ENCODE measurements at regions not wholly inside any gene's neighbourhood (a gene's known extent, or its start where the extent isn't known, plus 50 kb on each side); places are given as distances from the start of the nearest gene placed in this dataset.

DNA sequence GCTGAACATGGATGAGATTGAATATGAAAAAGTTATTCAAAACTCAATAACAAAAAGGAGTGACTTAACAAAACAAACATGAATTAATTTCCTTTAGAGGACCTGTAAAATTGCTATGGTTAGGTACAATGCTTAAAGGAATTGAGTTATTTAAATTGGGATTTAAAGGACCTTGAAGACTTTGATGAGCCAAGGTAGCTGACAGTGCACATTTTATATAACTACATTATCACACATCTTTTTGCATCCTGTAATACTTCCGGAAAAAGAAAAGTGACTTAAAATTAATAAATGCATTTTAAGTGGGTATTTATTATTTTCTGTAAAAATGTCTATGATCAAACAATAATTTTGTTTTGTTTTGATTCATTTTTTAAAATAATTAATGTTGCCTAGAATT is 964.8 kb upstream of the SLIT2 start:
- Histone ChIP-seq H3K79me2 (ENCODE audit: control insufficient read depth, insufficient read depth, low read length) (no peaks in the 10 kb centered on the region), H3K4me1 (ENCODE audit: control insufficient read depth, insufficient read depth, low read length) (no peaks in the 10 kb centered on the region), H3K36me3 (ENCODE audit: control insufficient read depth in 2 of 2, insufficient read depth in 2 of 2, low read length in 1 of 2) (no peaks in the 10 kb centered on the region), H3K27ac (ENCODE audit: control insufficient read depth, insufficient read depth) (no peak overlapping the region), H4K20me1 (ENCODE audit: control insufficient read depth, insufficient read depth) (no peaks in the 10 kb centered on the region), H3K4me3 (no peak overlapping the region), H3K27me3 (replicated peaks in 1 of 2; ENCODE audit: control insufficient read depth in 2 of 2, insufficient read depth in 2 of 2, low read length in 1 of 2) (no peaks in the 10 kb centered on the region), H3K9me3 (replicated peaks; ENCODE audit: control insufficient read depth, insufficient read depth, low read length) (no peaks in the 10 kb centered on the region), H3K4me2 (ENCODE audit: control insufficient read depth, insufficient read depth) (no peak overlapping the region), H3K9ac (ENCODE audit: control insufficient read depth, insufficient read depth, low read length) (no peak overlapping the region), H2AFZ (ENCODE audit: control insufficient read depth, low read depth, low read length) (no peak overlapping the region)
- 13% methylated on average over 1 of the region's 1 CpG for WGBS (ENCODE audit: insufficient coverage, insufficient replicate concordance, low lambda C conversion rate, missing lambda C conversion rate)
- SMC1A ChIA-PET (ENCODE audit: uncharacterized antibody, unreplicated experiment), result no interaction called here
- DNase-seq (ENCODE audit: low read depth, low spot score) (no peak), ATAC-seq (no peak), FAIRE-seq (no peak)
- RAD21 ChIA-PET (ENCODE audit: unreplicated experiment), result no interaction called here
- TF ChIP-seq, protein P1, sequence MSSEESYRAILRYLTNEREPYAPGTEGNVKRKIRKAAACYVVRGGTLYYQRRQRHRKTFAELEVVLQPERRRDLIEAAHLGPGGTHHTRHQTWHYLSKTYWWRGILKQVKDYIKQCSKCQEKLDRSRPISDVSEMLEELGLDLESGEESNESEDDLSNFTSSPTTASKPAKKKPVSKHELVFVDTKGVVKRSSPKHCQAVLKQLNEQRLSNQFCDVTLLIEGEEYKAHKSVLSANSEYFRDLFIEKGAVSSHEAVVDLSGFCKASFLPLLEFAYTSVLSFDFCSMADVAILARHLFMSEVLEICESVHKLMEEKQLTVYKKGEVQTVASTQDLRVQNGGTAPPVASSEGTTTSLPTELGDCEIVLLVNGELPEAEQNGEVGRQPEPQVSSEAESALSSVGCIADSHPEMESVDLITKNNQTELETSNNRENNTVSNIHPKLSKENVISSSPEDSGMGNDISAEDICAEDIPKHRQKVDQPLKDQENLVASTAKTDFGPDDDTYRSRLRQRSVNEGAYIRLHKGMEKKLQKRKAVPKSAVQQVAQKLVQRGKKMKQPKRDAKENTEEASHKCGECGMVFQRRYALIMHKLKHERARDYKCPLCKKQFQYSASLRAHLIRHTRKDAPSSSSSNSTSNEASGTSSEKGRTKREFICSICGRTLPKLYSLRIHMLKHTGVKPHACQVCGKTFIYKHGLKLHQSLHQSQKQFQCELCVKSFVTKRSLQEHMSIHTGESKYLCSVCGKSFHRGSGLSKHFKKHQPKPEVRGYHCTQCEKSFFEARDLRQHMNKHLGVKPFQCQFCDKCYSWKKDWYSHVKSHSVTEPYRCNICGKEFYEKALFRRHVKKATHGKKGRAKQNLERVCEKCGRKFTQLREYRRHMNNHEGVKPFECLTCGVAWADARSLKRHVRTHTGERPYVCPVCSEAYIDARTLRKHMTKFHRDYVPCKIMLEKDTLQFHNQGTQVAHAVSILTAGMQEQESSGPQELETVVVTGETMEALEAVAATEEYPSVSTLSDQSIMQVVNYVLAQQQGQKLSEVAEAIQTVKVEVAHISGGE (CRISPR knock-in tag; IDR thresholded peaks at IDR 0.05), result no peak
- TF ChIP-seq POLR2A (IDR thresholded peaks at IDR 0.05; ENCODE audit: low read depth, low read length) (no peak), TBL1XR1 (IDR thresholded peaks at IDR 0.05; ENCODE audit: low read depth, low read length) (no peak), RUNX3 (IDR thresholded peaks at IDR 0.05; ENCODE audit: low read length) (no peak), TAF1 (IDR thresholded peaks at IDR 0.05; ENCODE audit: borderline replicate concordance, low read depth, low read length) (no peak), KLF5 (IDR thresholded peaks at IDR 0.05; ENCODE audit: partially characterized antibody) (no peak), MYB (IDR thresholded peaks at IDR 0.05; ENCODE audit: borderline replicate concordance, low read depth, low read length) (no peak), RAD51 (IDR thresholded peaks at IDR 0.05) (no peak), SIX5 (IDR thresholded peaks at IDR 0.05; ENCODE audit: low read depth, low read length, severe bottlenecking) (no peak), EED (IDR thresholded peaks at IDR 0.05; ENCODE audit: low read depth) (no peak), RELA (IDR thresholded peaks at IDR 0.05; ENCODE audit: borderline replicate concordance, partially characterized antibody) (no peak)
- TF ChIP-seq, protein P2, sequence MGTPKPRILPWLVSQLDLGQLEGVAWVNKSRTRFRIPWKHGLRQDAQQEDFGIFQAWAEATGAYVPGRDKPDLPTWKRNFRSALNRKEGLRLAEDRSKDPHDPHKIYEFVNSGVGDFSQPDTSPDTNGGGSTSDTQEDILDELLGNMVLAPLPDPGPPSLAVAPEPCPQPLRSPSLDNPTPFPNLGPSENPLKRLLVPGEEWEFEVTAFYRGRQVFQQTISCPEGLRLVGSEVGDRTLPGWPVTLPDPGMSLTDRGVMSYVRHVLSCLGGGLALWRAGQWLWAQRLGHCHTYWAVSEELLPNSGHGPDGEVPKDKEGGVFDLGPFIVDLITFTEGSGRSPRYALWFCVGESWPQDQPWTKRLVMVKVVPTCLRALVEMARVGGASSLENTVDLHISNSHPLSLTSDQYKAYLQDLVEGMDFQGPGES (IDR thresholded peaks at IDR 0.05), result no peak
- TF ChIP-seq, protein P3, sequence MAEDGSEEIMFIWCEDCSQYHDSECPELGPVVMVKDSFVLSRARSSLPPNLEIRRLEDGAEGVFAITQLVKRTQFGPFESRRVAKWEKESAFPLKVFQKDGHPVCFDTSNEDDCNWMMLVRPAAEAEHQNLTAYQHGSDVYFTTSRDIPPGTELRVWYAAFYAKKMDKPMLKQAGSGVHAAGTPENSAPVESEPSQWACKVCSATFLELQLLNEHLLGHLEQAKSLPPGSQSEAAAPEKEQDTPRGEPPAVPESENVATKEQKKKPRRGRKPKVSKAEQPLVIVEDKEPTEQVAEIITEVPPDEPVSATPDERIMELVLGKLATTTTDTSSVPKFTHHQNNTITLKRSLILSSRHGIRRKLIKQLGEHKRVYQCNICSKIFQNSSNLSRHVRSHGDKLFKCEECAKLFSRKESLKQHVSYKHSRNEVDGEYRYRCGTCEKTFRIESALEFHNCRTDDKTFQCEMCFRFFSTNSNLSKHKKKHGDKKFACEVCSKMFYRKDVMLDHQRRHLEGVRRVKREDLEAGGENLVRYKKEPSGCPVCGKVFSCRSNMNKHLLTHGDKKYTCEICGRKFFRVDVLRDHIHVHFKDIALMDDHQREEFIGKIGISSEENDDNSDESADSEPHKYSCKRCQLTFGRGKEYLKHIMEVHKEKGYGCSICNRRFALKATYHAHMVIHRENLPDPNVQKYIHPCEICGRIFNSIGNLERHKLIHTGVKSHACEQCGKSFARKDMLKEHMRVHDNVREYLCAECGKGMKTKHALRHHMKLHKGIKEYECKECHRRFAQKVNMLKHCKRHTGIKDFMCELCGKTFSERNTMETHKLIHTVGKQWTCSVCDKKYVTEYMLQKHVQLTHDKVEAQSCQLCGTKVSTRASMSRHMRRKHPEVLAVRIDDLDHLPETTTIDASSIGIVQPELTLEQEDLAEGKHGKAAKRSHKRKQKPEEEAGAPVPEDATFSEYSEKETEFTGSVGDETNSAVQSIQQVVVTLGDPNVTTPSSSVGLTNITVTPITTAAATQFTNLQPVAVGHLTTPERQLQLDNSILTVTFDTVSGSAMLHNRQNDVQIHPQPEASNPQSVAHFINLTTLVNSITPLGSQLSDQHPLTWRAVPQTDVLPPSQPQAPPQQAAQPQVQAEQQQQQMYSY (CRISPR knock-in tag; IDR thresholded peaks at IDR 0.05), result no peak
- in situ Hi-C loops (cut with MboI), result no loop called here
- no TSS peak for BruUV-seq (replicated peaks)
- POLR2A ChIA-PET, result no interaction called here
- intact Hi-C loops (cut with micrococcal nuclease; ENCODE audit: unreplicated experiment), result no loop called here
- CTCF ChIA-PET, result no interaction called here

Data from GM12878 (cell line).